Karpas-422 (cell line): ENCODE measurements at regions not wholly inside any gene's neighbourhood (a gene's known extent, or its start where the extent isn't known, plus 50 kb on each side); places are given as distances from the start of the nearest gene placed in this dataset.

Source experiments
- DNase-seq: peaks from one replicate; pipeline ENCODE4 v3.0.0-alpha.2; 2015
- H2AFZ ChIP-seq: fragments of 200-600 bp; sonication (generic); 2 replicates; pipeline ENCODE4 v1.6.1; 2014; ENCODE audit warnings: antibody characterized with exemption, low read length, mixed read lengths
- H3K27ac ChIP-seq: fragments of 200-600 bp; sonication (generic); 2 replicates; pipeline ENCODE4 v1.5.1; 2014; ENCODE audit warnings: mild to moderate bottlenecking, low read length, moderate library complexity
- H3K27me3 ChIP-seq: fragments of 200-600 bp; sonication (generic); 2 replicates; pipeline ENCODE4 v1.6.1; 2014; ENCODE audit warnings: low read length, mixed read lengths
- H3K36me3 ChIP-seq: fragments of 200-600 bp; sonication (generic); 2 replicates; pipeline ENCODE4 v1.6.1; 2014; ENCODE audit warnings: low read length, mixed read lengths; ENCODE audit not compliant: insufficient read depth
- H3K4me1 ChIP-seq: fragments of 200-600 bp; sonication (generic); 2 replicates; pipeline ENCODE4 v1.6.1; 2014; ENCODE audit warnings: mild to moderate bottlenecking, low read length, mixed read lengths
- H3K4me2 ChIP-seq: fragments of 200-600 bp; sonication (generic); 2 replicates; pipeline ENCODE4 v1.6.1; 2014; ENCODE audit warnings: low read length, low read depth, mild to moderate bottlenecking; ENCODE audit not compliant: poor library complexity, severe bottlenecking
- H3K4me3 ChIP-seq: fragments of 200-600 bp; sonication (generic); 2 replicates; pipeline ENCODE4 v1.5.1; 2014; ENCODE audit warnings: mild to moderate bottlenecking, antibody characterized with exemption, low read length, mixed read lengths
- H3K79me2 ChIP-seq: fragments of 200-600 bp; sonication (generic); 2 replicates; pipeline ENCODE4 v1.6.1; 2014; ENCODE audit warnings: mild to moderate bottlenecking, low read length, mixed read lengths
- H3K9ac ChIP-seq: fragments of 200-600 bp; sonication (generic); 2 replicates; pipeline ENCODE4 v1.6.0; 2014; ENCODE audit warnings: low read length
- H3K9me2 ChIP-seq: fragments of 200-600 bp; sonication (generic), shearing (Covaris generic); replicated peaks from 2 replicates; pipeline ENCODE4 v1.6.0; 2014; ENCODE audit warnings: mild to moderate bottlenecking, low read length, moderate library complexity; ENCODE audit not compliant: insufficient read depth
- H3K9me3 ChIP-seq: fragments of 300-700, 200-600 bp; sonication (generic); 2 replicates; pipeline ENCODE4 v1.6.1; 2014; ENCODE audit warnings: low read length, mixed read lengths
- H4K20me1 ChIP-seq: fragments of 200-600 bp; sonication (generic); 2 replicates; pipeline ENCODE4 v1.6.1; 2014; ENCODE audit warnings: mild to moderate bottlenecking, antibody characterized with exemption, low read length, low read depth; ENCODE audit not compliant: insufficient read depth

DNA sequence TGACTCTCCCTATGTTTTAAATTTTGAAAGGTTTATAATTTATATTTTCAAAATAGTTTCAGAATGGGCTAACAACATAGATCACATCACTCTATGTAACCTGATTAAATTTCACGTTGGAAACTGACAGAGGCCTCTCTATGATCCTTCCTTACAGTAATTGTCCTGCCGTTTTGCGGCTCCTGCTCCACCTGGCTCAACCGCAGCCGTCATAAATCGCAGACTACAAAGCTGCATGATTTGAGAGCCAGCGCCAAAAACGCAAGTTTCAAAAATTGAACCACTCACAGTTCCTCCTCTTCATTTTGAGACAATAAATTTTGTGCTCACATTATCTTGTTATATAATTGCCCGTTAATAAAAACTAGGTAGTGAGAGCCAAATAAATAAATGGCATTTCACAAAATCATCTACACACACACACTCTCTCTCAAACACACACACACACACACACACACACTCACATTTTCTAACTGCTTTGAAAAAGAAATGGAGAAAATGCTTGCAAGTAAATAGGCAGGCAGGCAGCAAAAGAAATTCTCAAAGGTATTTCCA lies 263.1 kb upstream of the PSMD7 start:
- no peaks in the 10 kb centered on the region for H4K20me1 ChIP-seq
- H3K9me3 ChIP-seq = no peaks in the 10 kb centered on the region
- no peaks in the 10 kb centered on the region for H3K4me1 ChIP-seq
- no peak overlapping the region for H3K27ac ChIP-seq
- H3K9me2 ChIP-seq = no peaks in the 10 kb centered on the region
- no peak for DNase-seq
- H3K36me3 ChIP-seq = no peaks in the 10 kb centered on the region
- H3K4me2 ChIP-seq = no peak overlapping the region
- H3K79me2 ChIP-seq = no peaks in the 10 kb centered on the region
- no peak overlapping the region for H3K9ac ChIP-seq
- H2AFZ ChIP-seq = no peak overlapping the region
- no peak overlapping the region for H3K4me3 ChIP-seq
- H3K27me3 ChIP-seq = no peaks in the 10 kb centered on the region

DNA sequence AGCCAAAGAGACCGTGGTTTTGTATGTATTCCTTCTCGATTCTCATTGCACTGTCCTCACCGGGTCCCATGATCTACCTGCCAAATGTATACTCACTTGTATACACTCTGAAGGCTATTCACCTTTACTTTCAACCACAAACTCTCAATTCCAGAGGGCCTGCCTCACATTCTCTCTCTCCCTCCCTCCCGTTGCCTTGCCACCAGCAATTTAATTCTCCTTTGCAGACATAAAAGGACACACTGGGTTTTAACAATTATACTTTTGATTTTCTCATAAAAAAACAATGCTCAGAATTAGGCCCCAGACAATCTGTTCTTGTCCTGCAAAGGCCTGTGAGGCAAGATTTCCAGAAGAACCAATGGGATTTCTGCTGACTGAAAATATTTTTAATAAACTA lies 265.1 kb upstream of the PSMD7 start:
- no peak overlapping the region for H3K27ac ChIP-seq
- no peaks in the 10 kb centered on the region for H3K9me2 ChIP-seq
- no peak overlapping the region for H3K4me2 ChIP-seq
- no peaks in the 10 kb centered on the region for H3K9me3 ChIP-seq
- H3K9ac ChIP-seq = no peak overlapping the region
- H3K36me3 ChIP-seq = no peaks in the 10 kb centered on the region
- no peak overlapping the region for H3K4me3 ChIP-seq
- no peaks in the 10 kb centered on the region for H3K79me2 ChIP-seq
- H3K4me1 ChIP-seq = no peaks in the 10 kb centered on the region
- H3K27me3 ChIP-seq = no peaks in the 10 kb centered on the region
- H4K20me1 ChIP-seq = no peaks in the 10 kb centered on the region
- DNase-seq = no peak
- no peak overlapping the region for H2AFZ ChIP-seq

DNA sequence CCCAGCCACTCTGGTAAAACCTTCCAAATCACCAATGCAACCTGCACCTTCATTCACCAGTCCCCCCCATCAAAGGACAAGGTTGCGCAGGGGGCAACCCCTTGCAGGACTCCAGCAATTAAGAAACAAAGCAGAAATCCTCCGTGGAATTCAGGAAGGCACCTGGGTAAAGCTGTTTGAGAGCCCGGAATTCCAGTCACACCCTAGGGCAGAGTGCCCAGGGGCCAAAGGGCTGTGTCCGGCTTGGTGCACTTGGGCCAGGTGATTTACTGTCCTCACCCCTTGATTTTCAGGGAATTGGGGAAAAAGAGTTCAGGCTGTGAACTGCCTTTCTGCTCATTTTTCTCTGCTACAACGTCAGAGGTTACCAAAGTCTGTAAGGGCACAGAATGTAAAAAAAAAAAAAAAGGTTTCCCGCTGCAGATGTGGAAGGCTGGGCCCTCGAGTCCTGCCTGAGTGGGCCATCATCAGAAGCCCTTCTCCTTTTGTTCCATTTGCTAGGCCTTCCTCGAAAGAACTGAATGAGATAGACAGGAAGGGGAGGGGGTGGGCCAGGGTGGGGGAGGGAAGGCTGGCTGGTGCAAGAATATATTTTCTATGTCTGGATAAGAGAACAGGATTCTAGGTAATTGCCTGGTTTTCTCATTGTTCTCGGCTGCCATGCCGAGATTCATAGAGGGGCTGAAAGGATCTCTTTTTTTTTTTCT lies 266.5 kb upstream of the PSMD7 start:
- no peaks in the 10 kb centered on the region for H3K9me3 ChIP-seq
- no peak overlapping the region for H3K4me2 ChIP-seq
- no peak overlapping the region for H3K4me3 ChIP-seq
- H4K20me1 ChIP-seq = no peaks in the 10 kb centered on the region
- no peaks in the 10 kb centered on the region for H3K4me1 ChIP-seq
- no peak overlapping the region for H3K27ac ChIP-seq
- H3K79me2 ChIP-seq = no peaks in the 10 kb centered on the region
- no peak for DNase-seq
- H3K36me3 ChIP-seq = no peaks in the 10 kb centered on the region
- H3K27me3 ChIP-seq = no peaks in the 10 kb centered on the region
- H3K9ac ChIP-seq = no peak overlapping the region
- no peaks in the 10 kb centered on the region for H3K9me2 ChIP-seq
- no peak overlapping the region for H2AFZ ChIP-seq

DNA sequence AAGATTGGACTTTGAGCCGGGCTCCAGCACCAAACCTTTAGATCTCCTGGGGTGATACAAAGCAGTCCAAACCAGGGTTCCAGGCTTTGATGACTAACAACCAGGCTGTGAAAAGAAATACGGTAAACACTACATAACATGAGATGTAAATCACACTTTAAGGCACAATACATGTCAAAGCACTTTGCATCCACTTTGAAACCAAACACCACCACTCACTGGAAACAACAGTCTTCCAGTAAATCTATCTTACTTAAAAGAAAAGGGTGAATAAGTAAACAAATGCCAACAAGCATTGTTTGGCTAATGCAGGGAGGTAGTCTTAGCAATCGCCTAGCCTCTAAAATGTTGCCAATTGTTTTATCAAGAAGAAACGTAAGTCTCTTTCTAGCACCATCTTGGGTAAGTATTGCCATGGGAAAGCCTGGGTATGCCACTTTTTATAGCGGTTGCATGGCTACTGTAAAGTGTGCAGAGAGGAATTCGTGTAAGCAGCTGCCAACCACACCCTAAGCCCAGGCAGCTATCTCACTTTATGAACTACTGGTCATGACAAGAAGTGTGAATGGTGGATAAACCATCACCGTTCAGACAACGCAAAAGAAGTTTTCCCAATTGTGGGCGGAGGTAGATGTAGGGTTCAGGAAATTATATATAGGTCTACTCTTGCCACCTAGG lies 267.4 kb upstream of the PSMD7 start:
- H3K36me3 ChIP-seq = no peaks in the 10 kb centered on the region
- no peak overlapping the region for H3K4me2 ChIP-seq
- no peak overlapping the region for H3K9ac ChIP-seq

DNA sequence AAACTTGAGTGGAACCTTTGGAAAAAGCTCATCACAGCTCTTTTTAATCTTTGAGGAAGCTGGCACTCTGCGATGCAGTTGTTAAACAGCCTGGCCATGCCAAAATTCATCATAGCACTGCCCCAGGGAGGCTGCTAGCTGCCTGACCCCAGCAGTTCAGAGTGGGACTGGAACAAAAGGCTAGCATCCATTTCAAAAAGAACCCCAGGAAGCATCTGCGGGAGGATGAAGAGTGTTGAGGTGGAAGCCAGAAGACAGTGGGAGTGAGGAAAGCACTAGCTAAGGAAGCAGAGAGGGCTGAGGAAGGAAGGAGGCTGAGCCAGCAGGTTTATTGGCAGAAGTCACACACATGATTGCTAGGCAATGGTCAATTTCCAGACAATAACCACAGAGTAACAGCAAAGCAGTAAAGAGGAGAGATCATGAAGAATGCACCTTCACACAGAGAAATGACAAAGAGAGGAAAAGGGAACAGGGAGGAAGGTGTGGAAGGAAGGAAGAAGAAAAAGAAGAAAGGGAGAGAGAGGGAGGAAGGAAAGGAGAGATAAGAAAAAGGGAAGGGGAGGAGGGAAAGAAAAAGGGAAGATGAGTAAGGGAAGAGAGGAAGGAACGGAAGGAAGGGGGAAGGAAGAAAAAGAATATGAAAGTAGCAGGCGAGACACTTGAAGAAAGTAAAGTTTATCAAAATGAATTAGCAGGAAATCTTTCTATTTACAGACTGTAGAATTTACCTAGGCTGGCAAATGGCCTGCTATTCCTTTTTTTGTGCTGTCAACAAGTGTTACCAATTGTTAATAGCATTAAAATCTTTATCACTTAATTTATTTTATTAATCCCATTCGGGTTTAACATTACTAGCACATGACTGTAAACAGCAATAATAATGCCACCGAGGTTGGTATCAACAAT lies 270.0 kb upstream of the PSMD7 start:
- Histone ChIP-seq H4K20me1 (no peaks in the 10 kb centered on the region), H3K4me3 (no peak overlapping the region), H3K79me2 (no peaks in the 10 kb centered on the region), H3K4me1 (no peaks in the 10 kb centered on the region), H2AFZ (no peak overlapping the region), H3K36me3 (no peaks in the 10 kb centered on the region), H3K9me2 (no peaks in the 10 kb centered on the region), H3K27me3 (no peaks in the 10 kb centered on the region), H3K27ac (no peak overlapping the region), H3K9me3 (no peaks in the 10 kb centered on the region), H3K4me2 (no peak overlapping the region), H3K9ac (no peak overlapping the region)
- DNase-seq = no peak

More for the DNA sequence above, 267.4 kb upstream of the PSMD7 start:
- Histone ChIP-seq H3K27me3 (no peaks in the 10 kb centered on the region), H3K27ac (no peak overlapping the region), H3K4me1 (no peaks in the 10 kb centered on the region), H4K20me1 (no peaks in the 10 kb centered on the region), H3K9me3 (no peaks in the 10 kb centered on the region), H3K9me2 (no peaks in the 10 kb centered on the region), H3K79me2 (no peaks in the 10 kb centered on the region), H2AFZ (no peak overlapping the region), H3K4me3 (no peak overlapping the region)
- no peak for DNase-seq

DNA sequence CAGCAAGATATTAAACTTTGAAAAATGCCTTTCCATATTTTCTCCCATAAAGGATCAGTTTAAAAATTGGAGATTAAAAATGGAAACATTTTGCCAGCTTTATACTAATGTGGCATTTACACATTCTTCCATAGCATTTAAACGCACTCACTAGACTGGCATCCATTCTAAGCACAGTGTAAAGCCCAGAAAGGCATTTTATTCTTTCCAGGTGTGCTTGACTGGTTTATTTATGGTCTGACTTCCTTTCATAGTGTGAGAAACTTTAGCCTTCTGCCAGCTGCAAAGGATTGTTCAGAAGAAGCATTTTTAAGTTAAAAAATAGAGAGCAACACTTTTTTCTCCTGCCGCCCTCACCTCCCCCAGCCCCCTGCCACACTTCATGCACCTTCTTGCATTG lies 271.7 kb upstream of the PSMD7 start:
- H3K4me3 ChIP-seq = no peak overlapping the region
- no peaks in the 10 kb centered on the region for H3K9me3 ChIP-seq
- H3K27ac ChIP-seq = no peak overlapping the region
- no peaks in the 10 kb centered on the region for H3K27me3 ChIP-seq
- no peaks in the 10 kb centered on the region for H3K79me2 ChIP-seq
- H2AFZ ChIP-seq = no peak overlapping the region
- no peak overlapping the region for H3K9ac ChIP-seq
- no peak for DNase-seq
- no peaks in the 10 kb centered on the region for H4K20me1 ChIP-seq
- no peaks in the 10 kb centered on the region for H3K9me2 ChIP-seq
- H3K4me2 ChIP-seq = no peak overlapping the region
- H3K36me3 ChIP-seq = no peaks in the 10 kb centered on the region
- H3K4me1 ChIP-seq = no peaks in the 10 kb centered on the region

DNA sequence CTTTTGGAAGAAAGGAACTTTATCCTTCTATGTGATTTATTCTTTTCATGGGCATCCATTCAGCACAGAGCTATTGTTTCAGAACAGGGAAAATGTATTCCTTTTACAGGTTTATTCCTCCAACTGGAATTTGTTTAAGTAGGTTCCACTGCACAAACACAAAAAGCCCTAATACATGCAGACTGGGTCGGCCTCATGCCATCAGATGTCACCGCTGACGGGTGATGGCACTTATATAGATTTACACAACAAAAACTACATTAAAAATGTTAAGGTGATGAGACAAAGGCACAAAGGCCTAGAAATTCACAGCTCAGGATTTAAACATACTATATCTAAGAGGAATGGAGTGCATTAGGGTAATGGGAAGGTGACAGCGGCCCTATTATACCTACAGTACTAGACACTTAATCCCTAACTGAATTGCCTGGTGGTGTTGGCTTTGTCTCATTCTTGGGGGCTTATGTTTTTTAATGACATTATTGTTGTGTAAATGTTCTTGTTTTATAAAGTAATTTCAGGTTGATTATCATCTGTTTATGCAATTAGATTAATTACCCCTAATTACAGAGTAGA lies 276.4 kb upstream of the PSMD7 start:
- H3K4me3 ChIP-seq = no peak overlapping the region
- no peaks in the 10 kb centered on the region for H3K36me3 ChIP-seq
- H3K27me3 ChIP-seq = no peaks in the 10 kb centered on the region
- H3K27ac ChIP-seq = no peak overlapping the region
- no peak overlapping the region for H3K9ac ChIP-seq
- no peaks in the 10 kb centered on the region for H3K9me2 ChIP-seq
- H4K20me1 ChIP-seq = no peaks in the 10 kb centered on the region
- H2AFZ ChIP-seq = no peak overlapping the region
- H3K4me2 ChIP-seq = no peak overlapping the region
- no peaks in the 10 kb centered on the region for H3K9me3 ChIP-seq
- no peaks in the 10 kb centered on the region for H3K4me1 ChIP-seq
- H3K79me2 ChIP-seq = no peaks in the 10 kb centered on the region
- DNase-seq = no peak

DNA sequence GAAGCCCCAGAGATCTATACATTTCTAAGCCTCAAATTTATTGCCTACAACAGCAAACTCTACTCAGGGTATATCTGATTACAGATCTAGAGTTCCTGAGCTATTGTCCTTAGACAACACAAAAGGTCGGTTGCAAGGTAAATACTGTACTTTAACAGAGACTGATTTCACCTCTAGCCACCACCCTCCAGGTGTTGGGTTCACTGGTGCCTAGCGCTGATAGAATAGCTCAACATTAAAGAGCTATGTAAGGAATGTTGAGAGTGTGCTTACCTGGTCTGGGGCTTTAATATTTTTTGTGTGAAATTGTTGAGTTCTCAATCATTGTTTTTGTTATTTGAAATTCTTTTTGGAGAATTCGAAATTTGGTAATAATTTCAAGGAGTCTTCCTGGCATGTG lies 277.0 kb upstream of the PSMD7 start:
- Histone ChIP-seq H3K9me3 (no peaks in the 10 kb centered on the region), H2AFZ (no peak overlapping the region), H4K20me1 (no peaks in the 10 kb centered on the region), H3K4me2 (no peak overlapping the region), H3K9me2 (no peaks in the 10 kb centered on the region), H3K36me3 (no peaks in the 10 kb centered on the region), H3K27me3 (no peaks in the 10 kb centered on the region), H3K4me1 (no peaks in the 10 kb centered on the region), H3K79me2 (no peaks in the 10 kb centered on the region), H3K9ac (no peak overlapping the region), H3K27ac (no peak overlapping the region), H3K4me3 (no peak overlapping the region)
- no peak for DNase-seq
